Putamen (tissue), 1 donor: ENCODE measurements at regions not wholly inside any gene's neighbourhood (a gene's known extent, or its start where the extent isn't known, plus 50 kb on each side); places are given as distances from the start of the nearest gene placed in this dataset.
A peak's percentile ranks its signal among the peaks of the same experiment; 100 is the strongest.

Source experiments
- DNase-seq: peaks from one replicate; pipeline ENCODE4 v3.0.0-alpha.2; 2016; ENCODE audit warnings: low spot score

- no peak for DNase-seq
Measured at GRCh38 chr11:105553025-105553424, 56.8 kb upstream of the GRIA4 start.

- DNase-seq: no peak
Measured at GRCh38 chr11:105548359-105548758, 61.5 kb upstream of the GRIA4 start.

GRCh38 chr11:105538588-105538987, 71.3 kb upstream of the GRIA4 start:
- no peak for DNase-seq

- no peak for DNase-seq
Measured at GRCh38 chr11:105537531-105537930, 72.3 kb upstream of the GRIA4 start.

GRCh38 chr11:105524286-105524685, 85.6 kb upstream of the GRIA4 start:
- DNase-seq: peak; percentile 1

- no peak for DNase-seq
Measured at GRCh38 chr11:105520706-105521345, 89.0 kb upstream of the GRIA4 start.

GRCh38 chr11:105507496-105508254, 102.2 kb upstream of the GRIA4 start:
- no peak for DNase-seq

- DNase-seq: no peak
Measured at GRCh38 chr11:105492010-105492409, 117.9 kb upstream of the GRIA4 start.

GRCh38 chr11:105491394-105491793, 118.5 kb upstream of the GRIA4 start:
- DNase-seq: no peak

- no peak for DNase-seq
Measured at GRCh38 chr11:105490333-105490732, 119.5 kb upstream of the GRIA4 start.

GRCh38 chr11:105489446-105489845, 120.4 kb upstream of the GRIA4 start:
- peak; percentile 7 for DNase-seq

GRCh38 chr11:105486929-105487328, 122.9 kb upstream of the GRIA4 start:
- no peak for DNase-seq

- no peak for DNase-seq
Measured at GRCh38 chr11:105469931-105470330, 139.9 kb upstream of the GRIA4 start.

- no peak for DNase-seq
Measured at GRCh38 chr11:105468154-105468553, 141.7 kb upstream of the GRIA4 start.

GRCh38 chr11:105466582-105467228, 143.2 kb upstream of the GRIA4 start:
- DNase-seq: no peak

GRCh38 chr11:105458071-105458470, 151.8 kb upstream of the GRIA4 start:
- no peak for DNase-seq

GRCh38 chr11:105456950-105457349, 152.9 kb upstream of the GRIA4 start:
- DNase-seq: no peak

GRCh38 chr11:105449100-105449734, 160.7 kb upstream of the GRIA4 start:
- no peak for DNase-seq

- DNase-seq: no peak
Measured at GRCh38 chr11:105448703-105449079, 161.2 kb upstream of the GRIA4 start.

- no peak for DNase-seq
Measured at GRCh38 chr11:105447936-105448702, 161.8 kb upstream of the GRIA4 start.

GRCh38 chr11:105443623-105444022, 166.2 kb upstream of the GRIA4 start:
- DNase-seq: no peak
